NT2/D1 (cell line): ENCODE measurements at regions not wholly inside any gene's neighbourhood (a gene's known extent, or its start where the extent isn't known, plus 50 kb on each side); places are given as distances from the start of the nearest gene placed in this dataset.

ENCODE experiments used
- SUZ12 ChIP-seq: IDR thresholded peaks from 2 replicates; pipeline ENCODE4 v1.6.1; 2011; ENCODE audit not compliant: insufficient read length, insufficient read depth; ENCODE audit errors: extremely low read depth
- YY1 ChIP-seq: IDR thresholded peaks from 2 replicates; pipeline ENCODE4 v1.6.1; 2011; ENCODE audit not compliant: insufficient read length, insufficient read depth
- ZNF274 ChIP-seq: IDR thresholded peaks from 2 replicates; pipeline ENCODE4 v1.6.1; 2011; ENCODE audit warnings: mild to moderate bottlenecking, low read depth, low read length

DNA sequence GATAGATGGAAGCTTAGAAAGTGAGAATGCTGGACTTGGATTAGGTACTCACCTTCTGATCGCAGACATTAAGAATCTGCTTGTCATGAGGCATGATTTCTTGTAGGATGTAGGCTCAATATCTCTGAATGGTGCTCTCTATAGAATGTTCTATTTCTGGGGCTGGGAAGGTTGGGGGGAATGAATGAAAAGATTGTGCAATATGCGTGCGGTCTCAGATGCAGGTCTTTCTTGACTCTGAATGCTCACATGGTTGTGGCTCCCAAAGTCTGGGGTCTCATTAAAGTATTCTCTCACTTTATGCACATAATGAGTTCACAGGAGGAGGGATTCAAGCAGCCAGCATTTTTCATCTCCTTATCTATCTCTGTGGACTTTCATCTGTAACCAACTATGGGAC, 482.0 kb upstream of the CD180 start:
- no peak for TF ChIP-seq SUZ12
- TF ChIP-seq ZNF274, result no peak
- no peak for TF ChIP-seq YY1
